HepG2 (cell line): ENCODE measurements at regions not wholly inside any gene's neighbourhood (a gene's known extent, or its start where the extent isn't known, plus 50 kb on each side); places are given as distances from the start of the nearest gene placed in this dataset.
A peak's percentile ranks its signal among the peaks of the same experiment; 100 is the strongest.
"Not testable (repeated sequence)": the region's sequence is repeated elsewhere in the genome, so short reads cannot be mapped to it uniquely, and the experiment has no call there.

Experiments
- ATAC-seq: fragments of 200-7000 bp; cut with Tn5 transposase; 3 replicates; pipeline ENCODE4 v1.9.1; 2020; ENCODE audit warnings: mild to moderate bottlenecking, moderate library complexity
- BruUV-seq: library from RNA; stranded (reverse); fragments of 400-500 nt; replicated peaks from 2 replicates; lab custom pipeline; 2021; lab: Mats Ljungman, UMichigan
- CTCF ChIA-PET: fragments of 300-600 bp; formaldehyde crosslinking; extraction: SDS; loops from one replicate; lab custom pipeline; 2021; ENCODE audit warnings: low total read pairs, inconsistent platforms, low intra/inter-chr PET ratio; lab: Yijun Ruan, JAX
- POLR2A ChIA-PET: fragments of 350-600 bp; sonication (Branson Sonifier 250); formaldehyde crosslinking; loops from one replicate; lab custom pipeline; 2020; ENCODE audit warnings: antibody characterized with exemption, inconsistent platforms; lab: Yijun Ruan, JAX
- DNase-seq: peaks from one replicate; pipeline ENCODE4 v3.0.0-alpha.2; 2015; ENCODE audit warnings: low spot score
- FAIRE-seq: peaks from 3 replicates; lab custom pipeline; 2011; peaks lifted over from hg19 to GRCh38; lab: Jason Lieb, UNC
- H2AFZ ChIP-seq: one replicate; pipeline ENCODE4 v1.6.1; 2011; ENCODE audit warnings: low read length, inconsistent platforms
- H3K27ac ChIP-seq: fragments of 300-600 bp; 3 replicates; pipeline ENCODE4 v1.8.0; 2011; ENCODE audit warnings: mixed run types, mild to moderate bottlenecking, mixed read lengths, low read length, inconsistent platforms; ENCODE audit not compliant: insufficient read depth; ENCODE audit errors: extremely low read length
- H3K27me3 ChIP-seq, 2 experiments: fragments of 200-600 bp in 1 of 2; 2 replicates in 1 of 2; 3 replicates in 1 of 2; pipeline versions ENCODE4 v1.6.0 to v1.8.0; 2011; ENCODE audit warnings: low read length in 2 of 2, mild to moderate bottlenecking in 2 of 2, moderate library complexity in 2 of 2, inconsistent platforms in 1 of 2; ENCODE audit not compliant: insufficient read depth in 2 of 2, control insufficient read depth in 1 of 2
- H3K36me3 ChIP-seq, 2 experiments: fragments of 200-600 bp in 1 of 2; replicated peaks in 1 of 2; 2 replicates in 1 of 2; 3 replicates in 1 of 2; pipeline versions ENCODE4 v1.5.1 to v1.8.0; 2011; ENCODE audit warnings: low read length in 2 of 2, inconsistent platforms in 1 of 2; ENCODE audit not compliant: insufficient read depth in 2 of 2, control insufficient read depth in 1 of 2
- H3K4me1 ChIP-seq: 2 replicates; pipeline ENCODE4 v1.5.1; 2012; ENCODE audit warnings: low read length, inconsistent platforms; ENCODE audit not compliant: insufficient read depth
- H3K4me2 ChIP-seq: 2 replicates; pipeline ENCODE4 v1.6.0; 2011; ENCODE audit warnings: low read depth, low read length, inconsistent platforms
- H3K4me3 ChIP-seq, 3 experiments: fragments of 200-600 bp in 1 of 3; sonication (generic), shearing (Covaris generic) in 1 of 3; replicated peaks in 1 of 3; 2 replicates each; pipeline ENCODE4 v1.5.1; 2011 to 2016; ENCODE audit warnings: low read length in 3 of 3, inconsistent platforms in 2 of 3, low read depth in 2 of 3, mild to moderate bottlenecking in 2 of 3, control low read depth in 1 of 3, mixed read lengths in 1 of 3; ENCODE audit not compliant: insufficient read depth in 1 of 3
- H3K79me2 ChIP-seq: one replicate; pipeline ENCODE4 v1.6.1; 2011; ENCODE audit warnings: low read length, inconsistent platforms; ENCODE audit not compliant: insufficient read depth
- H3K9ac ChIP-seq: 2 replicates; pipeline ENCODE4 v1.6.0; 2011; ENCODE audit warnings: mild to moderate bottlenecking, low read depth, low read length, inconsistent platforms; ENCODE audit not compliant: insufficient read depth
- H3K9me3 ChIP-seq: 2 replicates; pipeline ENCODE4 v1.5.1; 2012; ENCODE audit warnings: mild to moderate bottlenecking, low read length
- H4K20me1 ChIP-seq: 2 replicates; pipeline ENCODE4 v1.6.0; 2011; ENCODE audit warnings: inconsistent platforms, mild to moderate bottlenecking, low read length, moderate library complexity; ENCODE audit not compliant: insufficient read depth
- ARNTL ChIP-seq: sonication (generic); formaldehyde crosslinking; IDR thresholded peaks from 2 replicates; pipeline ENCODE4 v1.4.0; 2020; ENCODE audit warnings: mild to moderate bottlenecking, missing genetic modification reagents
- ATF7 ChIP-seq, 2 experiments: fragments of 450-650 bp in 1 of 2; sonication (generic) in 1 of 2; formaldehyde crosslinking in 1 of 2; IDR thresholded peaks; 2 replicates each; pipeline versions ENCODE4 v1.4.0 to v1.6.1; 2016 to 2020; ENCODE audit warnings: antibody characterized with exemption in 1 of 2, mild to moderate bottlenecking in 1 of 2, missing genetic modification reagents in 1 of 2
- DR1 ChIP-seq: sonication (generic); formaldehyde crosslinking; IDR thresholded peaks from 2 replicates; pipeline ENCODE4 v1.8.0; 2021; ENCODE audit warnings: mild to moderate bottlenecking, missing genetic modification reagents, inconsistent platforms
- FOXC1 ChIP-seq: sonication (generic); formaldehyde crosslinking; IDR thresholded peaks from 2 replicates; pipeline ENCODE4 v1.8.0; 2022; ENCODE audit warnings: mild to moderate bottlenecking, missing genetic modification reagents, borderline replicate concordance
- KAT8 ChIP-seq: IDR thresholded peaks from 2 replicates; pipeline ENCODE4 v1.6.1; 2016; ENCODE audit warnings: missing genetic modification reagents, missing compliant biosample characterization
- NCOA2 ChIP-seq: sonication (generic); formaldehyde crosslinking; IDR thresholded peaks from 2 replicates; pipeline ENCODE4 v1.8.0; 2022; ENCODE audit warnings: inconsistent platforms
- WGBS: methylation state at CpG from one replicate; pipeline ENCODE4 v1.1.6; 2017; ENCODE audit warnings: low lambda C conversion rate; 5-methylcytosine and 5-hydroxymethylcytosine counted together
- in situ Hi-C: cut with HindIII; loops from 2 replicates; pipeline ENCODE4 v1.10.0; 2017; ENCODE audit warnings: low pct_unique_long_range_greater_than_20kb; ENCODE audit not compliant: extremely low pct_ligation_motif_present
- intact Hi-C: fragments of 100-400 bp; cut with micrococcal nuclease; formaldehyde crosslinking; loops from one replicate; pipeline ENCODE4 v1.10.0; 2022; ENCODE audit not compliant: unreplicated experiment
- TF ChIP-seq, protein P1 (sequence below): IDR thresholded peaks from 2 replicates; pipeline ENCODE4 v1.6.1; 2016; ENCODE audit warnings: mild to moderate bottlenecking
- TF ChIP-seq, protein P2 (sequence below): IDR thresholded peaks from 2 replicates; pipeline ENCODE4 v1.4.0; 2020; ENCODE audit warnings: mild to moderate bottlenecking, missing genetic modification reagents
- TF ChIP-seq, protein P3 (sequence below): sonication (generic); formaldehyde crosslinking; IDR thresholded peaks from 2 replicates; pipeline ENCODE4 v1.4.0; 2020; ENCODE audit warnings: missing genetic modification reagents

DNA sequence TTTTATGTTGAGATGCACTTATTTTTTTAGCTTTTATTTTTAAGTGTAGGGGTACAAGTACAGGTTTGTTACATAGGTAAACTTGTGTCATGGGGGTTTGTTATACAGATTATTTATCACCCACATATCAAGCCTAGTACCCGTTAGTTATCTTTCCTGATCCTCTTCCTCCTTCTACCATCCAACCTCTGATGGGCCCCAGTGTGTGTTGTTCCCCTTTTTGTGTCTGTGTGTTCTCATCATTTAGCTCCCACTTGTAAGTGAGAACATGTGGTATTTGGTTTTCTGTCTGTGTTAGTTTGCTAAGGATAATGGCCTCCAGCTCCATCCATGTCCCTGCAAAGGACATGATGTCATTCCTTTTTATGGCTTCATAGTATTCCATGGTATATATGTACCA, 72.2 kb upstream of the ST8SIA6 start:
- FAIRE-seq; H2AFZ ChIP-seq; in situ Hi-C loops; H3K79me2 ChIP-seq; H3K9me3 ChIP-seq; H3K4me3 ChIP-seq; H4K20me1 ChIP-seq; H3K36me3 ChIP-seq; POLR2A ChIA-PET; intact Hi-C loops; H3K27me3 ChIP-seq; ATAC-seq; H3K27ac ChIP-seq; H3K9ac ChIP-seq; BruUV-seq; H3K4me2 ChIP-seq; DNase-seq; CTCF ChIA-PET; TF ChIP-seq ATF7 (CRISPR knock-in tag; IDR thresholded peaks at IDR 0.05): not testable (repeated sequence)
- TF ChIP-seq ATF7 (IDR thresholded peaks at IDR 0.05) = peak; percentile 57
- H3K4me1 ChIP-seq = peaks cover 13% of the 10 kb centered on the region
- 0% methylated on average over 1 of the region's 1 CpG for WGBS

DNA sequence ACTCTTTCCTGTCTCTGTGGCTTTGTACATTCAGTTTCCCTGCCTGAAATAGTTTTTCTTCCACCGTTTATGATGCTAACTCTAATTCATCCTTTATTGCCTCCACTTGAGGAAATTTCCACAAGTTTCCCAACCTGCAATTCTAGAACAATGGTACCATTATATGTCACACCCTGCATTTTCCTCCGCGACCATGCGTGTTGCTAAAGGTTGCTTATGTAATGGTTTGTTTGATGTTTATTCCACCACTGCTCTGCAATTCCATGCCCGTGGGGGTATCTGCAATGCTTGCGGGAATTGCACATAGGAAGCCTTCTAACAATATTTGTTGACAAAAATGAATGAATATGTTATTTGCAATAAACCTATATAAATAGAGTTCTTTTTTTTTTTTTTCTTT, 69.5 kb upstream of the ST8SIA6 start:
- in situ Hi-C loops = no loop called here
- no peak overlapping the region for H3K9ac ChIP-seq
- H3K4me3 ChIP-seq = no peak overlapping the region
- no peak overlapping the region for H3K4me2 ChIP-seq
- H3K79me2 ChIP-seq = no peaks in the 10 kb centered on the region
- peak; percentile 41 for DNase-seq
- CTCF ChIA-PET = no interaction called here
- under 1% methylated on average over 6 of the region's 6 CpGs for WGBS
- no peak for FAIRE-seq
- H3K36me3 ChIP-seq = no peaks in the 10 kb centered on the region
- no TSS peak for BruUV-seq
- intact Hi-C loops = no loop called here
- H3K27me3 ChIP-seq = no peaks in the 10 kb centered on the region
- H3K27ac ChIP-seq = no peak overlapping the region
- ATAC-seq = no peak; the same call in 2 of the 3 replicates
- POLR2A ChIA-PET = no interaction called here
- no peaks in the 10 kb centered on the region for H3K9me3 ChIP-seq
- no peaks in the 10 kb centered on the region for H4K20me1 ChIP-seq
- H3K4me1 ChIP-seq = peaks cover 13% of the 10 kb centered on the region
- H2AFZ ChIP-seq = no peak overlapping the region
- TF ChIP-seq, protein P1, sequence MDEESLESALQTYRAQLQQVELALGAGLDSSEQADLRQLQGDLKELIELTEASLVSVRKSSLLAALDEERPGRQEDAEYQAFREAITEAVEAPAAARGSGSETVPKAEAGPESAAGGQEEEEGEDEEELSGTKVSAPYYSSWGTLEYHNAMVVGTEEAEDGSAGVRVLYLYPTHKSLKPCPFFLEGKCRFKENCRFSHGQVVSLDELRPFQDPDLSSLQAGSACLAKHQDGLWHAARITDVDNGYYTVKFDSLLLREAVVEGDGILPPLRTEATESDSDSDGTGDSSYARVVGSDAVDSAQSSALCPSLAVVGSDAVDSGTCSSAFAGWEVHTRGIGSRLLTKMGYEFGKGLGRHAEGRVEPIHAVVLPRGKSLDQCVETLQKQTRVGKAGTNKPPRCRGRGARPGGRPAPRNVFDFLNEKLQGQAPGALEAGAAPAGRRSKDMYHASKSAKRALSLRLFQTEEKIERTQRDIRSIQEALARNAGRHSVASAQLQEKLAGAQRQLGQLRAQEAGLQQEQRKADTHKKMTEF (CRISPR knock-in tag) = peak; percentile 31; the same call in 1 of the 2 replicates
- no peak for TF ChIP-seq DR1 (CRISPR knock-in tag)
- no peak for TF ChIP-seq ARNTL (CRISPR knock-in tag)
- TF ChIP-seq, protein P2, sequence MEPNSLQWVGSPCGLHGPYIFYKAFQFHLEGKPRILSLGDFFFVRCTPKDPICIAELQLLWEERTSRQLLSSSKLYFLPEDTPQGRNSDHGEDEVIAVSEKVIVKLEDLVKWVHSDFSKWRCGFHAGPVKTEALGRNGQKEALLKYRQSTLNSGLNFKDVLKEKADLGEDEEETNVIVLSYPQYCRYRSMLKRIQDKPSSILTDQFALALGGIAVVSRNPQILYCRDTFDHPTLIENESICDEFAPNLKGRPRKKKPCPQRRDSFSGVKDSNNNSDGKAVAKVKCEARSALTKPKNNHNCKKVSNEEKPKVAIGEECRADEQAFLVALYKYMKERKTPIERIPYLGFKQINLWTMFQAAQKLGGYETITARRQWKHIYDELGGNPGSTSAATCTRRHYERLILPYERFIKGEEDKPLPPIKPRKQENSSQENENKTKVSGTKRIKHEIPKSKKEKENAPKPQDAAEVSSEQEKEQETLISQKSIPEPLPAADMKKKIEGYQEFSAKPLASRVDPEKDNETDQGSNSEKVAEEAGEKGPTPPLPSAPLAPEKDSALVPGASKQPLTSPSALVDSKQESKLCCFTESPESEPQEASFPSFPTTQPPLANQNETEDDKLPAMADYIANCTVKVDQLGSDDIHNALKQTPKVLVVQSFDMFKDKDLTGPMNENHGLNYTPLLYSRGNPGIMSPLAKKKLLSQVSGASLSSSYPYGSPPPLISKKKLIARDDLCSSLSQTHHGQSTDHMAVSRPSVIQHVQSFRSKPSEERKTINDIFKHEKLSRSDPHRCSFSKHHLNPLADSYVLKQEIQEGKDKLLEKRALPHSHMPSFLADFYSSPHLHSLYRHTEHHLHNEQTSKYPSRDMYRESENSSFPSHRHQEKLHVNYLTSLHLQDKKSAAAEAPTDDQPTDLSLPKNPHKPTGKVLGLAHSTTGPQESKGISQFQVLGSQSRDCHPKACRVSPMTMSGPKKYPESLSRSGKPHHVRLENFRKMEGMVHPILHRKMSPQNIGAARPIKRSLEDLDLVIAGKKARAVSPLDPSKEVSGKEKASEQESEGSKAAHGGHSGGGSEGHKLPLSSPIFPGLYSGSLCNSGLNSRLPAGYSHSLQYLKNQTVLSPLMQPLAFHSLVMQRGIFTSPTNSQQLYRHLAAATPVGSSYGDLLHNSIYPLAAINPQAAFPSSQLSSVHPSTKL (CRISPR knock-in tag) = peak; percentile 78
- no peak for TF ChIP-seq FOXC1 (CRISPR knock-in tag)
- 0 out of 2 replicates have a peak, but pooled peaks have one; percentile 16 for TF ChIP-seq NCOA2 (CRISPR knock-in tag)
- TF ChIP-seq, protein P3, sequence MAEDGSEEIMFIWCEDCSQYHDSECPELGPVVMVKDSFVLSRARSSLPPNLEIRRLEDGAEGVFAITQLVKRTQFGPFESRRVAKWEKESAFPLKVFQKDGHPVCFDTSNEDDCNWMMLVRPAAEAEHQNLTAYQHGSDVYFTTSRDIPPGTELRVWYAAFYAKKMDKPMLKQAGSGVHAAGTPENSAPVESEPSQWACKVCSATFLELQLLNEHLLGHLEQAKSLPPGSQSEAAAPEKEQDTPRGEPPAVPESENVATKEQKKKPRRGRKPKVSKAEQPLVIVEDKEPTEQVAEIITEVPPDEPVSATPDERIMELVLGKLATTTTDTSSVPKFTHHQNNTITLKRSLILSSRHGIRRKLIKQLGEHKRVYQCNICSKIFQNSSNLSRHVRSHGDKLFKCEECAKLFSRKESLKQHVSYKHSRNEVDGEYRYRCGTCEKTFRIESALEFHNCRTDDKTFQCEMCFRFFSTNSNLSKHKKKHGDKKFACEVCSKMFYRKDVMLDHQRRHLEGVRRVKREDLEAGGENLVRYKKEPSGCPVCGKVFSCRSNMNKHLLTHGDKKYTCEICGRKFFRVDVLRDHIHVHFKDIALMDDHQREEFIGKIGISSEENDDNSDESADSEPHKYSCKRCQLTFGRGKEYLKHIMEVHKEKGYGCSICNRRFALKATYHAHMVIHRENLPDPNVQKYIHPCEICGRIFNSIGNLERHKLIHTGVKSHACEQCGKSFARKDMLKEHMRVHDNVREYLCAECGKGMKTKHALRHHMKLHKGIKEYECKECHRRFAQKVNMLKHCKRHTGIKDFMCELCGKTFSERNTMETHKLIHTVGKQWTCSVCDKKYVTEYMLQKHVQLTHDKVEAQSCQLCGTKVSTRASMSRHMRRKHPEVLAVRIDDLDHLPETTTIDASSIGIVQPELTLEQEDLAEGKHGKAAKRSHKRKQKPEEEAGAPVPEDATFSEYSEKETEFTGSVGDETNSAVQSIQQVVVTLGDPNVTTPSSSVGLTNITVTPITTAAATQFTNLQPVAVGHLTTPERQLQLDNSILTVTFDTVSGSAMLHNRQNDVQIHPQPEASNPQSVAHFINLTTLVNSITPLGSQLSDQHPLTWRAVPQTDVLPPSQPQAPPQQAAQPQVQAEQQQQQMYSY (CRISPR knock-in tag) = no peak
- TF ChIP-seq KAT8 (CRISPR knock-in tag) = 0 out of 2 replicates have a peak, but pooled peaks have one; percentile 24
